ENCODE measurements at regions not wholly inside any gene's neighbourhood (a gene's known extent, or its start where the extent isn't known, plus 50 kb on each side); places are given as distances from the start of the nearest gene placed in this dataset.

GRCh38 chr15:69505956-69506556 lies 53.4 kb downstream of the RPLP1 start:
- no peak for DNase-seq

GRCh38 chr15:69508659-69509058 lies 56.0 kb downstream of the RPLP1 start:
- no peak for DNase-seq

GRCh38 chr15:69509131-69509530 lies 56.5 kb downstream of the RPLP1 start:
- no peak for DNase-seq

GRCh38 chr15:69510556-69510955 lies 57.9 kb downstream of the RPLP1 start:
- DNase-seq = no peak

GRCh38 chr15:69511015-69511414 lies 58.4 kb downstream of the RPLP1 start:
- no peak for DNase-seq

GRCh38 chr15:69511716-69512340 lies 59.2 kb downstream of the RPLP1 start:
- no peak for DNase-seq

- no peak for DNase-seq
These were observed 60.9 kb downstream of the RPLP1 start for GRCh38 chr15:69513450-69513960.

- no peak for DNase-seq
These were observed 61.4 kb downstream of the RPLP1 start for GRCh38 chr15:69513986-69514385.

- DNase-seq = no peak
These were observed 62.9 kb downstream of the RPLP1 start for GRCh38 chr15:69515508-69515907.

- DNase-seq = no peak
These were observed 63.3 kb downstream of the RPLP1 start for GRCh38 chr15:69515926-69516325.

- no peak for DNase-seq
These were observed 64.4 kb downstream of the RPLP1 start for GRCh38 chr15:69517052-69517451.

GRCh38 chr15:69518806-69519205 lies 66.2 kb downstream of the RPLP1 start:
- no peak for DNase-seq

- no peak for DNase-seq
These were observed 67.4 kb downstream of the RPLP1 start for GRCh38 chr15:69520067-69520466.

GRCh38 chr15:69522361-69522760 lies 69.7 kb downstream of the RPLP1 start:
- no peak for DNase-seq

- DNase-seq = peak; percentile 58
These were observed 70.7 kb downstream of the RPLP1 start for GRCh38 chr15:69523010-69524001.

- no peak for DNase-seq
These were observed 71.7 kb downstream of the RPLP1 start for GRCh38 chr15:69524296-69524695.

GRCh38 chr15:69524814-69525213 lies 72.2 kb downstream of the RPLP1 start:
- DNase-seq = no peak

GRCh38 chr15:69525543-69525942 lies 72.9 kb downstream of the RPLP1 start:
- no peak for DNase-seq

GRCh38 chr15:69526081-69527061 lies 73.8 kb downstream of the RPLP1 start:
- no peak for DNase-seq

- DNase-seq = no peak
These were observed 76.5 kb downstream of the RPLP1 start for GRCh38 chr15:69529141-69529540.

GRCh38 chr15:69529961-69530633 lies 77.5 kb downstream of the RPLP1 start:
- no peak for DNase-seq
